HEK293 (cell line): ENCODE measurements at regions not wholly inside any gene's neighbourhood (a gene's known extent, or its start where the extent isn't known, plus 50 kb on each side); places are given as distances from the start of the nearest gene placed in this dataset.

Source experiments
- CTCF ChIP-seq: fragments of 450-650 bp; formaldehyde crosslinking; IDR thresholded peaks from 2 replicates; pipeline ENCODE4 v1.5.1; 2016; ENCODE audit warnings: missing biosample characterization, missing genetic modification characterization
- HOXA7 ChIP-seq: sonication (generic); formaldehyde crosslinking; IDR thresholded peaks from 2 replicates; pipeline ENCODE4 v1.8.1; 2022; ENCODE audit warnings: missing genetic modification reagents, borderline replicate concordance
- PATZ1 ChIP-seq: fragments of 450-650 bp; formaldehyde crosslinking; IDR thresholded peaks from 2 replicates; pipeline ENCODE4 v1.5.1; 2016; ENCODE audit warnings: missing biosample characterization, missing genetic modification characterization
- YY1 ChIP-seq: fragments of 450-650 bp; formaldehyde crosslinking; IDR thresholded peaks from 2 replicates; pipeline ENCODE4 v1.5.1; 2018; ENCODE audit warnings: missing biosample characterization, missing genetic modification characterization
- ZBTB1 ChIP-seq: fragments of 450-650 bp; formaldehyde crosslinking; IDR thresholded peaks from 2 replicates; pipeline ENCODE4 v1.5.1; 2016; ENCODE audit warnings: missing biosample characterization, missing genetic modification characterization
- ZNF133 ChIP-seq: fragments of 450-650 bp; formaldehyde crosslinking; IDR thresholded peaks from 2 replicates; pipeline ENCODE4 v1.5.1; 2016; ENCODE audit warnings: missing biosample characterization, missing genetic modification characterization
- ZNF146 ChIP-seq: fragments of 450-650 bp; formaldehyde crosslinking; IDR thresholded peaks from 2 replicates; pipeline ENCODE4 v1.5.1; 2016; ENCODE audit warnings: missing biosample characterization, missing genetic modification characterization
- ZNF174 ChIP-seq: fragments of 450-650 bp; formaldehyde crosslinking; IDR thresholded peaks from 2 replicates; pipeline ENCODE4 v1.5.0; 2017; ENCODE audit warnings: missing biosample characterization, mild to moderate bottlenecking, missing genetic modification characterization
- ZNF18 ChIP-seq: fragments of 450-650 bp; formaldehyde crosslinking; IDR thresholded peaks from 2 replicates; pipeline ENCODE4 v1.5.1; 2016; ENCODE audit warnings: missing biosample characterization, missing genetic modification characterization
- ZNF184 ChIP-seq: fragments of 450-650 bp; IDR thresholded peaks from 2 replicates; pipeline ENCODE4 v1.5.1; 2018; ENCODE audit warnings: missing biosample characterization, mild to moderate bottlenecking, missing genetic modification characterization
- ZNF501 ChIP-seq: fragments of 450-650 bp; formaldehyde crosslinking; IDR thresholded peaks from 2 replicates; pipeline ENCODE4 v1.5.1; 2016; ENCODE audit warnings: missing biosample characterization, missing genetic modification characterization
- ZNF626 ChIP-seq: fragments of 450-650 bp; sonication (Bioruptor Pico); formaldehyde crosslinking; IDR thresholded peaks from 2 replicates; pipeline ENCODE4 v1.5.1; 2018; ENCODE audit warnings: missing biosample characterization, missing genetic modification characterization, inconsistent platforms
- ZNF629 ChIP-seq: fragments of 450-650 bp; formaldehyde crosslinking; IDR thresholded peaks from 2 replicates; pipeline ENCODE4 v1.5.1; 2017; ENCODE audit warnings: missing biosample characterization, missing genetic modification characterization

- TF ChIP-seq ZNF629 (tag by site-specific recombination) (no peak), YY1 (tag by site-specific recombination) (no peak), HOXA7 (CRISPR knock-in tag) (no peak), CTCF (tag by site-specific recombination) (no peak), ZNF174 (tag by site-specific recombination) (no peak), ZNF146 (tag by site-specific recombination) (no peak), ZNF133 (tag by site-specific recombination) (no peak), ZBTB1 (tag by site-specific recombination) (no peak), PATZ1 (tag by site-specific recombination) (no peak), ZNF18 (tag by site-specific recombination) (no peak), ZNF184 (tag by site-specific recombination) (no peak), ZNF626 (no peak), ZNF501 (tag by site-specific recombination) (no peak)
Measured at GRCh38 chr4:19227701-19228100, 1024.0 kb upstream of the SLIT2 start.
